CD4-positive, alpha-beta memory T cell (primary cell): ENCODE measurements at regions not wholly inside any gene's neighbourhood (a gene's known extent, or its start where the extent isn't known, plus 50 kb on each side); places are given as distances from the start of the nearest gene placed in this dataset.

ENCODE experiments used
- CTCF ChIA-PET: fragments of 350-600 bp; sonication (Branson Sonifier 250); formaldehyde crosslinking; loops from one replicate; lab custom pipeline; 2021; ENCODE audit warnings: inconsistent platforms; ENCODE audit not compliant: partially characterized antibody; lab: Charles Lee
- POLR2A ChIA-PET: fragments of 350-600 bp; sonication (Branson Sonifier 250); formaldehyde crosslinking; loops from one replicate; lab custom pipeline; 2021; ENCODE audit not compliant: partially characterized antibody; lab: Charles Lee
- DNase-seq, 5 donors: peaks; one replicate each; pipeline versions ENCODE4 v3.0.0 to v3.0.0-alpha.2; 2020 to 2022; ENCODE audit warnings: mixed read lengths in 1 of 5
- H3K27ac ChIP-seq: one replicate; pipeline ENCODE4 v1.7.0; 2013; ENCODE audit warnings: low read depth, low read length
- H3K27me3 ChIP-seq: 2 replicates; pipeline ENCODE4 v1.7.0; 2013; ENCODE audit warnings: mild to moderate bottlenecking, low read length, moderate library complexity; ENCODE audit not compliant: insufficient read depth
- H3K36me3 ChIP-seq: 2 replicates; pipeline ENCODE4 v1.7.0; 2013; ENCODE audit warnings: mild to moderate bottlenecking, low read length, moderate library complexity; ENCODE audit not compliant: insufficient read depth
- H3K4me1 ChIP-seq: 2 replicates; pipeline ENCODE4 v1.7.0; 2013; ENCODE audit warnings: mild to moderate bottlenecking, low read length, moderate library complexity; ENCODE audit not compliant: insufficient read depth
- H3K4me3 ChIP-seq, 2 donors: one replicate each; pipeline ENCODE4 v1.7.0; 2013; ENCODE audit warnings: low read length in 2 of 2, mild to moderate bottlenecking in 1 of 2
- H3K9me3 ChIP-seq, 2 donors: one replicate each; pipeline ENCODE4 v1.7.0; 2013; ENCODE audit warnings: low read length in 2 of 2, control low read depth in 1 of 2; ENCODE audit not compliant: control insufficient read depth in 1 of 2
- H3K27ac Mint-ChIP-seq, 7 donors: one replicate each; pipeline ENCODE4 v1.8.0; 2020 to 2021; ENCODE audit warnings: mixed read lengths in 7 of 7, mild to moderate bottlenecking in 6 of 7, inconsistent platforms in 3 of 7, moderate library complexity in 3 of 7
- H3K27me3 Mint-ChIP-seq, 2 donors: one replicate each; pipeline ENCODE4 v1.8.0; 2020 to 2021; ENCODE audit warnings: mixed read lengths in 2 of 2
- H3K36me3 Mint-ChIP-seq, 2 donors: one replicate each; pipeline ENCODE4 v1.8.0; 2020 to 2021; ENCODE audit warnings: mixed read lengths in 2 of 2, inconsistent platforms in 1 of 2, mild to moderate bottlenecking in 1 of 2
- H3K4me1 Mint-ChIP-seq, 4 donors: one replicate each; pipeline ENCODE4 v1.8.0; 2020 to 2021; ENCODE audit warnings: mixed read lengths in 4 of 4, mild to moderate bottlenecking in 1 of 4
- H3K4me3 Mint-ChIP-seq, 8 donors: one replicate each; pipeline ENCODE4 v1.8.0; 2020 to 2021; ENCODE audit warnings: mixed read lengths in 8 of 8, mild to moderate bottlenecking in 7 of 8, moderate library complexity in 6 of 8, inconsistent platforms in 3 of 8
- H3K9me3 Mint-ChIP-seq, 8 donors: one replicate each; pipeline ENCODE4 v1.8.0; 2020 to 2021; ENCODE audit warnings: mixed read lengths in 8 of 8, mild to moderate bottlenecking in 5 of 8, inconsistent platforms in 3 of 8, moderate library complexity in 1 of 8
- intact Hi-C: fragments of 100-400 bp; cut with micrococcal nuclease; formaldehyde crosslinking; loops from one replicate; pipeline ENCODE4 v1.15.1; 2023

GRCh38 chr5:115393239-115393638 lies 96.8 kb upstream of the CCDC112 start:
- peaks cover 1 to 5% of the 10 kb centered on the region in 2 donors for H3K27me3 Mint-ChIP-seq
- H3K27ac Mint-ChIP-seq = no peak overlapping the region
- Histone ChIP-seq H3K27me3 (no peaks in the 10 kb centered on the region), H3K4me3 (no peak overlapping the region), H3K36me3 (no peaks in the 10 kb centered on the region), H3K9me3 (no peaks in the 10 kb centered on the region), H3K4me1 (no peaks in the 10 kb centered on the region), H3K27ac (no peak overlapping the region)
- intact Hi-C loops = no loop called here
- no peaks in the 10 kb centered on the region for H3K36me3 Mint-ChIP-seq
- POLR2A ChIA-PET = no interaction called here
- CTCF ChIA-PET = no interaction called here
- DNase-seq = no peak
- H3K4me3 Mint-ChIP-seq = no peak overlapping the region
- no peaks in the 10 kb centered on the region for H3K4me1 Mint-ChIP-seq
- H3K9me3 Mint-ChIP-seq = peaks cover 0 to under 1% (median 0%) of the 10 kb centered on the region in 8 donors

DNA sequence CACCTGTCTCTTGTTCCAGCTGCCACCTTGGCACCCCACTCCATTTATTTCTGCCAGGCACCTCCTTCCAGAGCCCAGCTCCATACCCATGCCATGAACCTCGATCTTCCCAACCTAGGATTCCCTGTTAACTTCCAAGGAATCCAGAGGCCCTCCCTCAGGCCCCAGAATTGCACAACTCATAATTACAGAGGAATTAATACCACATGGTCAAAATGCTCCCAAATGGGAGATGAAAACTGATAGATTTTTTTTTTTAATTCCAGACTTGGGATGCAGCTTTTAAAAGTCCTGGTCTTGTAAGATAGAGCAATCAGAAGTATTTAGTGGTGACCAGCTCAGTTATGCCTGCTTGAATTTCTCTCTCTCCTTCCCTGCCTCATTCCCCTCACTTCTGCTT lies 96.2 kb upstream of the CCDC112 start:
- no peak overlapping the region for H3K27ac Mint-ChIP-seq
- no peaks in the 10 kb centered on the region for H3K36me3 ChIP-seq
- H3K4me1 ChIP-seq = no peaks in the 10 kb centered on the region
- DNase-seq = no peak
- intact Hi-C loops = no loop called here
- no peaks in the 10 kb centered on the region for H3K27me3 ChIP-seq
- H3K9me3 Mint-ChIP-seq = no peaks in the 10 kb centered on the region
- H3K4me1 Mint-ChIP-seq = no peaks in the 10 kb centered on the region
- ChIA-PET POLR2A (no interaction called here), CTCF (interaction anchor here (1.1 kb wide), 1 partner anchor 8 kb away, joined by 3 read pairs; no protein-coding TSS in a partner anchor)
- H3K4me3 Mint-ChIP-seq = no peak overlapping the region
- peaks cover 1 to 5% of the 10 kb centered on the region in 2 donors for H3K27me3 Mint-ChIP-seq
- H3K9me3 ChIP-seq = no peaks in the 10 kb centered on the region
- H3K4me3 ChIP-seq = no peak overlapping the region
- no peaks in the 10 kb centered on the region for H3K36me3 Mint-ChIP-seq
- no peak overlapping the region for H3K27ac ChIP-seq

- Mint-ChIP-seq H3K4me1 (no peaks in the 10 kb centered on the region), H3K27ac (no peak overlapping the region), H3K4me3 (no peak overlapping the region), H3K27me3 (peaks cover 1 to 5% of the 10 kb centered on the region in 2 donors), H3K9me3 (no peaks in the 10 kb centered on the region), H3K36me3 (no peaks in the 10 kb centered on the region)
- Histone ChIP-seq H3K9me3 (no peaks in the 10 kb centered on the region), H3K27ac (no peak overlapping the region), H3K4me3 (no peak overlapping the region), H3K4me1 (no peaks in the 10 kb centered on the region), H3K36me3 (no peaks in the 10 kb centered on the region), H3K27me3 (no peaks in the 10 kb centered on the region)
- ChIA-PET POLR2A (no interaction called here), CTCF (interaction anchor here (1.1 kb wide), 1 partner anchor 7 kb away, joined by 3 read pairs; no protein-coding TSS in a partner anchor)
- DNase-seq = no peak
- intact Hi-C loops = no loop called here
Measured at GRCh38 chr5:115391780-115392179, 95.3 kb upstream of the CCDC112 start.

DNA sequence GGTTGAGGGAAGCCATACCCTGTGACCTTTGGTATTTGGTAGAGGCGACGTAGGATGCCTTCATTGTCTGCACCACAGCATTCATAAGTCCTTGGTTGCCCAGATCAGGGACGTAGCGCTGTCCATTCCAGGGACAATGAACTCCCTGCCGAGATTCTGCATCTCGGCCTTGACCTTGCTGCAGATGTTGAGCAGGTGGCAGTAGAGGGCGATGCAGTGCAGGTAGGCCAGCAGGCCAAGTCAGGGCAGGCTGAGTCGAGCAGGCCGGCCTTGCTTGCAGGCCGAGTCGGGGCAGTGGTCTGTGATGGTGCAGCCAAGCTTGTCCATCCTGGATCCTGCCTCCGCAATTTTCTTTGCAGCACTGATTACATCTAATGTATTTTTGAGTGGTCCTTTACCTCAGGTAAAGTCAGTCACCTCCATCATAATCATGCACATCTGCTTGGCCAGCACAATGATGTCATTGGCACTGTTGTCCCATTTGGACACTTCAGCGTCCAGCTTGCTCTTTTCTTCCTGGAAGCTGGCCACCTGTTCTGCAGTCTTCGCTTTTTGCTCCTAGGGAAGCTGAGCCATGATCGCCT lies 93.4 kb upstream of the CCDC112 start:
- Histone ChIP-seq H3K4me1 (no peaks in the 10 kb centered on the region), H3K4me3 (no peak overlapping the region), H3K27me3 (no peaks in the 10 kb centered on the region), H3K27ac (no peak overlapping the region), H3K36me3 (no peaks in the 10 kb centered on the region), H3K9me3 (no peaks in the 10 kb centered on the region)
- no peaks in the 10 kb centered on the region for H3K9me3 Mint-ChIP-seq
- no peak overlapping the region for H3K27ac Mint-ChIP-seq
- intact Hi-C loops = no loop called here
- DNase-seq = no peak
- POLR2A ChIA-PET = no interaction called here
- H3K4me1 Mint-ChIP-seq = no peaks in the 10 kb centered on the region
- CTCF ChIA-PET = no interaction called here
- H3K27me3 Mint-ChIP-seq = peaks cover 2 to 3% of the 10 kb centered on the region in 2 donors
- H3K36me3 Mint-ChIP-seq = no peaks in the 10 kb centered on the region
- no peak overlapping the region for H3K4me3 Mint-ChIP-seq

DNA sequence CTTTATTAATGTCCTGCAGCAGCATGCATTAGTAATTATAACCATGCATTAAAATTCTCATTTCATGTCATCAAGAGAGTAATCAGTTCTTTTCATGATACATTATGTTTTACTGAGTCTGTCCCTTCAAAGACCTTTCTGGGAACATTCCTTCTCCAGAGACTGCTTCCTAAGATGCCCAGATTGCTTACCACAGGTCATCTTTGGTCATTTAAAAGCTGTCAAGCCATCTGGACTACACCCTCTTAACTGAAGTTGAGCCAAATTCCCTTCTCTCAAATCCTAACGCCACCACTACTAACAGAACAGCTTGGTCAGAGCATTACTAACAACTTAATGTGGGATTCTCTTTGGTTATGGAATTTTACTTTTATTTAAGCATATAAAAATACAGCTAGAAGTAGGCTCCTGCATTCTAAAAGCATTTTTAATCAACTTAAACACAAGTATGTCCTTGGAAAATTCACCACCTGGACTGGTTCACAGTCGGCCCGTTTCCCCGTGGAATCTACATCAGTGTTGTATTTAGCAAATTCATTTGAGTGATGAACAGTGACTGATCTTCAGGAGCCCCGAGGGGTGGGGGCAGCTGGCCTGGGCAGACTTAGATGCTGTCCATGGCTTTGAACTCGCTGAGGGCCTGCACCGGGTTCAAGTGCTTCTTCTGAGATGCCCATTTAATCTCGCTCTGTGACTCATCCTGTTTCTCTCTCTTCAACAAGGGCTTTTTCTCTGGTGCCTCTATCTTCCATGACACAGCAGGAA lies 92.8 kb upstream of the CCDC112 start:
- H3K27me3 ChIP-seq = no peaks in the 10 kb centered on the region
- intact Hi-C loops = no loop called here
- Mint-ChIP-seq H3K27me3 (peaks cover 2 to 3% of the 10 kb centered on the region in 2 donors), H3K4me3 (no peak overlapping the region), H3K27ac (no peak overlapping the region), H3K9me3 (no peaks in the 10 kb centered on the region), H3K4me1 (no peaks in the 10 kb centered on the region), H3K36me3 (no peaks in the 10 kb centered on the region)
- no peaks in the 10 kb centered on the region for H3K9me3 ChIP-seq
- H3K4me3 ChIP-seq = no peak overlapping the region
- POLR2A ChIA-PET = no interaction called here
- H3K36me3 ChIP-seq = no peaks in the 10 kb centered on the region
- CTCF ChIA-PET = no interaction called here
- DNase-seq = no peak
- no peaks in the 10 kb centered on the region for H3K4me1 ChIP-seq
- no peak overlapping the region for H3K27ac ChIP-seq

- ChIA-PET CTCF (no interaction called here), POLR2A (no interaction called here)
- H3K4me3 ChIP-seq = no peak overlapping the region
- Mint-ChIP-seq H3K27ac (no peak overlapping the region), H3K4me1 (no peaks in the 10 kb centered on the region), H3K9me3 (no peaks in the 10 kb centered on the region), H3K36me3 (no peaks in the 10 kb centered on the region), H3K4me3 (no peak overlapping the region), H3K27me3 (peaks cover 2 to 3% of the 10 kb centered on the region in 2 donors)
- intact Hi-C loops = no loop called here
- H3K36me3 ChIP-seq = no peaks in the 10 kb centered on the region
- no peaks in the 10 kb centered on the region for H3K4me1 ChIP-seq
- no peaks in the 10 kb centered on the region for H3K27me3 ChIP-seq
- DNase-seq = no peak
- no peaks in the 10 kb centered on the region for H3K9me3 ChIP-seq
- H3K27ac ChIP-seq = no peak overlapping the region
Measured at GRCh38 chr5:115388240-115388639, 91.8 kb upstream of the CCDC112 start.

GRCh38 chr5:115387816-115388215 lies 91.4 kb upstream of the CCDC112 start:
- POLR2A ChIA-PET = no interaction called here
- no peaks in the 10 kb centered on the region for H3K36me3 Mint-ChIP-seq
- H3K9me3 Mint-ChIP-seq = no peaks in the 10 kb centered on the region
- intact Hi-C loops = no loop called here
- CTCF ChIA-PET = no interaction called here
- Histone ChIP-seq H3K9me3 (no peaks in the 10 kb centered on the region), H3K27me3 (no peaks in the 10 kb centered on the region), H3K27ac (no peak overlapping the region), H3K4me3 (no peak overlapping the region), H3K36me3 (no peaks in the 10 kb centered on the region), H3K4me1 (no peaks in the 10 kb centered on the region)
- no peak for DNase-seq
- H3K4me3 Mint-ChIP-seq = no peak overlapping the region
- no peaks in the 10 kb centered on the region for H3K4me1 Mint-ChIP-seq
- H3K27me3 Mint-ChIP-seq = peaks cover 2 to 3% of the 10 kb centered on the region in 2 donors
- no peak overlapping the region for H3K27ac Mint-ChIP-seq
